HG03060 (cell line): ENCODE measurements at regions not wholly inside any gene's neighbourhood (a gene's known extent, or its start where the extent isn't known, plus 50 kb on each side); places are given as distances from the start of the nearest gene placed in this dataset.
"Not testable (repeated sequence)": the region's sequence is repeated elsewhere in the genome, so short reads cannot be mapped to it uniquely, and the experiment has no call there.

Experiments
- ATAC-seq: cut with Tn5 transposase; IDR thresholded peaks from one replicate; pipeline ENCODE4 v1.9.1; 2021; ENCODE audit warnings: low read depth, moderate number of reproducible peaks; ENCODE audit not compliant: unreplicated experiment

- ATAC-seq, result no peak
Observed at GRCh38 chr9:99663297-99663696, 158.4 kb upstream of the NR4A3 start.

GRCh38 chr9:99663856-99664255, 157.8 kb upstream of the NR4A3 start:
- no peak for ATAC-seq

DNA sequence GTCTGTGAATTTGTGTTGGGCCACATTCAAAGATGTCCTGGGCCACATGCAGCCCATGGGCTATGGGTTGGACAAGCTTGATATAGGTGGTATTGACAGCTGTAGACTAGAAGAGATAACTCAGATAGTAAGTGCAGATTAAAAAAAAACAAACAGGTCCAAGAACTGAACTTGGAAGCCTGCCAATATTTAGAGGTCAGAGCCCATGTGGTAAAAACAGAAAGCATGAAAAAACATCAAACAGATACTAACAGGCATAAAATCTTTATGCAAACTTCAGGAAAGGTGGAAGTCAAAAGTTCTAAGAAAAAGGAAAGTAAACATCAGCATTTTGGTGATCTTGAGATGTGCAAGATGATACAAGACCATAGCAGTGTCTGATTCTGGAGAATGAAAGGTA, 155.1 kb upstream of the NR4A3 start:
- ATAC-seq, result no peak

DNA sequence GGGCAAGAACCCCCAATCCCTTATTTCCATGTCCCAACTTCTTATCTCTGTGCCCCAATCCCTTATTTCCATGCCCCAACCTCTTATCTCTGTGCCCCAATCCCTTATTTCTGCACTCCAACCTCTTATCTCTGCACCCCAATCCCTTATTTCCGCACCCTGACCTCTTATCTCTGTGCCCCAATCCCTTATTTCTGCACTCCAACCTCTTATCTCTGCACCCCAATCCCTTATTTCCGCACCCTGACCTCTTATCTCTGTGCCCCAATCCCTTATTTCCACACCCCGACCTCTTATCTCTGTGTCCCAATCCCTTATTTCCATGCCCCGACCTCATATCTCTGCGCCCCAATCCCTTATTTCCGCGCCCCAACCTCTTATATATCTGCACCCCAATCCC, 150.8 kb upstream of the NR4A3 start:
- ATAC-seq, result not testable (repeated sequence)

DNA sequence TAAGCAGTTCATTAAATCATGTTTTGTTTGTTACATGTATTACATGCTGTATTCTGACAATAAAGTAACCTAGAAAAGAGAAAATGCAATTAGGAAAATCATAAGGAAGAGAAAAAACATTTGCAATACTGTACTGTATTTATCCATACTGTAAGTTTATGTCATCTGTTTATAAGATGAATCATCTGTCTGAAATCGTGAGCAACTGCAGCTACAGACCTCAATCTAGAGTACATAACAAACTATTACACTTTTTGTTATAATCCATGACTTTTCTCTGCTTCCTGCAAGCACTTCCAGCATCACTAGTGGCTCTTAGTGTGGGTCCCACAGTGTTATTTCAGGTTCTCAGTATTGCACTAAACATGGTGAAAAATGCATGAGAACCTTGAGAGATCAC, 144.4 kb upstream of the NR4A3 start:
- ATAC-seq, result no peak

DNA sequence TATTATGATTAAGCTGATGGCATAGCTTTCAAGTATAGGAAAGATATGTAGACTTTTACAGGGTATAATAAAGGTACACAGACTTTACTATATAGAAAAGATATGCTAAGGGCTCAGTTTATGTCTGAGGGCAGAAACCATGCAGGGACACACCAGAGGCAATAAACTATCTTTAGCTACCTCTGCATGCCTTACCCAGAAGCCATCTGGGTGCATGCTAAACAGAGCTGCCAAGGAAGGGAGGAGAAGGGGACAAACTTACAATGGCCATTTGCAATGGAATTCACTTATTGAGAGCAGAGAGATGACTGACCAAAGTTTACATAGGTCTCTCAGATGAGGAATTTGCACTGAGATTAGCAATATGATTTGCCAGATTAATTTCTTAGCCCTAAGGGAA, 143.1 kb upstream of the NR4A3 start:
- ATAC-seq, result no peak

DNA sequence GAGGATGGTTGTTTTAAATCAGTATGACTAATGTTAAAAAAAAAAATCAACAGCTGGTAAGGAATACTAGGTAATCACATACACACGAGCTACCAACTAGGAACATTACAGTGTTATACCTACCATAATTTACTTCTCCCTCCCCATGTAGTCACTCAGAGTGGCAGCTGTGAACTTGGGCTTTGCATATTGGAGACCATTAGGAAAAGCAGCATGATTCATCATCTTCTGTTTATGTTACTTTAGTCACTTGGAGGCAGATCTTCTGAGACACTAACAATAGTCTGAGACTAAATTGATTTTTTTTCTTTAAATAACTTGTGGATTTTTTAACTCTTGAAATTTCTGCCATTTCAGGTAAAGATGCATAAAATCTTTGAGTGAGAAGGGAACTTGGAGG, 141.5 kb upstream of the NR4A3 start:
- ATAC-seq, result no peak

GRCh38 chr9:99681113-99681512, 140.6 kb upstream of the NR4A3 start:
- ATAC-seq, result no peak

DNA sequence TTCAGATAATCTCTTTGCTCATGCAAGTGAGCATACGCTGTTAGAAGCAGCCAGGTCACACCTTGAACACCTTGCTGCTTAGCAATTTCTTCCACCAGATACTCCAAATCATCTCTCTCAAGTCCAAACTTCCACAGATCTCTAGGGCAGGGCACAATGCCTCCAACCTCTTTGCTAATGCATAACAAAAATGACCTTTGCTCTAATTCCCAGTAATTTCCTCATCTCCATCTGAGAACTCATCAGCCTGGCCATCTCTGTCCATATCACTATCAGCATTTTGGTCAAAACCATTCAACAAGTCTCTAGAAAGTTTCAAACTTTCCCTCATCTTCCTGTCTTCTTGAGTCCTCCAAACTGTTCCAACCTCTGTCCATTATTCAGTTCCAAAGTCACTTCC, 139.3 kb upstream of the NR4A3 start:
- ATAC-seq, result no peak

- ATAC-seq, result no peak
Observed at GRCh38 chr9:99682870-99683269, 138.8 kb upstream of the NR4A3 start.

- no peak for ATAC-seq
Observed at GRCh38 chr9:99690573-99690972, 131.1 kb upstream of the NR4A3 start.

- no peak for ATAC-seq
Observed at GRCh38 chr9:99693888-99694287, 127.8 kb upstream of the NR4A3 start.

DNA sequence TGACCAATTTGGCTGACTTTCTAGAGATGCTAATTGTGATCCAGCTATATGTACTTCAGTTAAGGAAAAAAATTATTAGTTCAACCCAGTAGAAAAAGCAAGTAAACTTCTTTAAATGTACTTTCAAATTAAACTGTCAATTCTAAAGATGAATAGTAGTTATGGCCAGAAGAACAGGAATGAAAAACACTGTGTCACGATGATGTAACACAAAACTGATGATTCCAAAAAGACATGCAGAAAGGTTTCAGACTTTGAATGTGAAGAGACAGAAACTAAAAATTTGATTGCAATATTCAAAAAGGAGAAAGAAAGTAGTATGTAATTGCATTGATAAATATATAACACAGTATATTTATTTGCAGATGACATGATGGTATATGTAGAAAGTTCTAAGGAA, 127.3 kb upstream of the NR4A3 start:
- ATAC-seq, result no peak

GRCh38 chr9:99699396-99699795, 122.3 kb upstream of the NR4A3 start:
- no peak for ATAC-seq

DNA sequence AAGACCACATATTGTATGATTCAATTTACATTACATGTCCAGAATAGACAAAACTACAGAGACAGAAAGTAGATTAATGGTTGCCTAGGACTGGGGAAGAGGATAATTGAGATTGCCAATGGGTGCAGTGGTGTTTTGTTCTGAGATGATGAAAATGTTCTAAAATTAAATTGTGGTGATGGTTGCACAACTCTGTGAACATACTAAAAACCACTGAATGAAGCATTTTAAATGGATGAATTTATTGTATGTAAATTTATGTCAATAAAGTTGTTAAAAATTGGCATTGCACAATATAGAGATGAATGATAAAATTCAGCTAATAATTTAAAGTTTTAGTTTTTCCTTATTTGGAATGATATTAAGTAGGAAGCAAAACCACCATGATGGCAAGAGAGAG, 109.5 kb upstream of the NR4A3 start:
- ATAC-seq, result no peak

DNA sequence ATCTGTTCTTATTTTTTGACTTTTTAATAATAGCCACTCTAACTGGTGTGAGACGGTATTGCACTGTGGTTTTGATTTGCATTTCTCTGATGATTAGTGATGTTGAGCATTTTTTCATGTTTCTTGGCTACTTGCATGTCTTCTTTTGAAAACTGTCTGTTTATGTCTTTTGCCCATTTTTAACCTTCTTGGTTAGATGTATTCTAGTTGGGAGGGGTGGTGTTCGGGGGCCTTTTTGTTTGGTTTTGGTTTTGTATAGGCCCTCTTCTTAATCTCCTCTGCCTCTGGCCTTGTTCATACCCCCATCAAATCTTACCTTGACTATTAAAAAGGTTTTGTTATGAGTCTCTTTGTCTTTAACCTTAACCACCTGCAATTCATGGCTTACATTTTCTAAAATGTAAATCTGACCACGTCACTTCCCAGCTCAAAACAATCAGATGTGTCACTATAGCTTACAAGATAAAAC, 107.8 kb upstream of the NR4A3 start:
- no peak for ATAC-seq

- ATAC-seq, result no peak
Observed at GRCh38 chr9:99718631-99719030, 103.1 kb upstream of the NR4A3 start.

DNA sequence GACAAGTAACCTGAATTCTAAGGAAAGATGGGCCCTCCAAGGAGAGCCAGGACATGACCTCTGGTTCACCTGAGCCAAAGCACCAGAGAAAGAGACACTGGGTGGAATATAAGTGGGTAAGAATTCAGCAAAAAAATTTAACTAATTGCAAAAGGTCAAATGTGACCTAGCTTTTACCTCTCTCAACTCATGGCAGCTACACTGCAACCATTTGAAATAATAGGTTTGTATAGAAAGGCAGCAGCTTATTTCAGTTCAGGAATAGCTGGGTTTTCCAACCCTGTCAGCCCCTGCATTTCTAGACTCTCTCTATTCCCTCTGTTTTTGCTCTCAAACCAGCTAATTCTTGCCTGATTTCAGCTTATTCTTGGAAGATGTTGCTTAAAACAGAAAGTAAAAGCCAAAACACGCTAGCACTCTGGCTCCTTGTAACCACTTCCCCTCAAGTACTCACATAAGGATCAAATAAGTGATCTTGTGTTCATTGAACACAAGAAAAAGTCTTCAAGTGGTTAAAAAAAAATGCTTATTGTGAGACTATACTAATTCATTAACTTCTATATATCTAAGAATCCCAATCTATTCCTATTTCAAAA, 101.1 kb upstream of the NR4A3 start:
- peak; percentile 61 for ATAC-seq

DNA sequence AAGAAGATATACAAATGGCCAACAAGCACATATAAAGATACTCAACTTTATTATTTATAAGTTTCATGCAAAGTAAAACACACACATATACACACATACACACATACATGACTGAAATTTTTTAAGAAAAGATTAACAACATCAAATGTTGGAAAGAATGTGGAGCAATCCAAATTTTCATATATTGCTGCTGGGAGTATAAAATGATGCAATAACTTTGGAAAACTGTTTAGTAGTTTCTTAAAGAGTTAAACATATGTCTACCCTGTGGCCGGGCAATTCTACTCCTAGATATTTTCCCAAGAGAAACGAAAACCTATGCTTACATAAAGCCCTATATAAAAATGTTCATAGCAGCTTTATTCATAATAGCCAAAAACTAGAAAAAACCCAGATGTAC, 99.8 kb upstream of the NR4A3 start:
- no peak for ATAC-seq

- no peak for ATAC-seq
Observed at GRCh38 chr9:99722877-99723276, 98.8 kb upstream of the NR4A3 start.

GRCh38 chr9:99724640-99725039, 97.0 kb upstream of the NR4A3 start:
- no peak for ATAC-seq

DNA sequence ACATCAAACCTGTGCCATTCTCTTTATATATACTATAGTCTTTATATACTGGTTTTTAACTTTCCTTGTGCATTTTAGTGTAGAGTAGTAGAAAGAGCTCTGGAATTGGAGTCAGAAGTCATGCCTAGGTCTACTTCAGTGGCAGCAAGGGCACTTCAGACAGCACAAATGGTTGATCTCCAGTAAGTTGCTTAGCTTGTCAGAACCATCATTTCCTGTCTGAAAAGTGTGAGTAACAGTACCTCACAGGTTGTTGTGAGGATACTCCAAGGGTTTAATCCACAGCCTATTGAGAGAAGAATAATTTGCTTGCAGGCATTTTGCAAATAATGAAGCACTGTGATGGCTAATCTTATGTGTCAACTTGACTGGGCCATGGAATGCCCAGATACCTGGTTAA, 95.8 kb upstream of the NR4A3 start:
- no peak for ATAC-seq

DNA sequence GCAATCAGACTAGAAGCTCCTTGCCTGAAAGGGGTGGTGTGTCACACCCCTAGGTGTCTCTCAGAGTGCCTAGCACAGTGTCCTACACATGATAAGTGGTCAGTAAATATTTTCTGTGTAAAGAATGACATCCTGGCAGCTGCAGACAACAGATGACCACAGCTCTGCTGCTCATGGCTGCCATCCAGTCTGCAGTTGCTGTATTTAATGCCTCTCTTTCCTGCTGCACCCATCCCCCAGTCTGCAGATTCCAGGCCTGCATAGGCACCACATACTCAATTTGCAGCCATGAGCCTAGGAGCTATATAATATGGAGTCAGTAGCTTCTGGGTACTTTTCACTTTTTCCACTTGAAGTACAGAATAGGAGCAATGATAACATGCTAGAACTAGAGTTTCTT, 94.9 kb upstream of the NR4A3 start:
- ATAC-seq, result no peak
